ENCODE measurements at regions not wholly inside any gene's neighbourhood (a gene's known extent, or its start where the extent isn't known, plus 50 kb on each side); places are given as distances from the start of the nearest gene placed in this dataset.

- no peak overlapping the region for H3K4me2 ChIP-seq (ENCODE audit: low read length)
- no peaks in the 10 kb centered on the region for H3K36me3 ChIP-seq (ENCODE audit: insufficient read depth, low read length)
- no peak overlapping the region for H3K4me3 ChIP-seq (ENCODE audit: low read length)
- no peaks in the 10 kb centered on the region for H3K27me3 ChIP-seq (ENCODE audit: insufficient read depth, low read depth, low read length)
- no peak overlapping the region for H3K27ac ChIP-seq (ENCODE audit: low read length)
- H3K9me3 ChIP-seq (ENCODE audit: low read length) = no peaks in the 10 kb centered on the region
- H2AFZ ChIP-seq (ENCODE audit: low read depth, low read length) = no peak overlapping the region
- TF ChIP-seq MXI1 (conservative IDR thresholded peaks at IDR 0.05; ENCODE audit: poor library complexity, severe bottlenecking) = no peak
- no peak for TF ChIP-seq EZH2 (IDR thresholded peaks at IDR 0.05; ENCODE audit: borderline replicate concordance, insufficient read depth, low read length, poor library complexity, severe bottlenecking)
- no peak for TF ChIP-seq REST (IDR thresholded peaks at IDR 0.05; ENCODE audit: borderline replicate concordance)
- no peak for TF ChIP-seq RAD21 (conservative IDR thresholded peaks at IDR 0.05)
- no peak for TF ChIP-seq EP300 (conservative IDR thresholded peaks at IDR 0.05; ENCODE audit: poor library complexity, severe bottlenecking)
- TF ChIP-seq SMC3 (conservative IDR thresholded peaks at IDR 0.05; ENCODE audit: poor library complexity) = no peak
- TF ChIP-seq CTCF (IDR thresholded peaks at IDR 0.05; ENCODE audit: poor library complexity, severe bottlenecking) = no peak
- TF ChIP-seq POLR2AphosphoS5 (IDR thresholded peaks at IDR 0.05) = no peak
- H3F3A ChIP-seq (ENCODE audit: insufficient read depth, low read length, poor library complexity, severe bottlenecking) = no peaks in the 10 kb centered on the region
- no peaks in the 10 kb centered on the region for H3K9me2 ChIP-seq (ENCODE audit: insufficient read depth, low read length)
- H4K20me1 ChIP-seq (ENCODE audit: insufficient read depth) = no peaks in the 10 kb centered on the region
- H3K9ac ChIP-seq (ENCODE audit: low read length) = no peak overlapping the region
- no peaks in the 10 kb centered on the region for H3K79me2 ChIP-seq (replicated peaks; ENCODE audit: insufficient read depth, low read length)
Observed at GRCh38 chr7:3191548-3191947, 109.5 kb upstream of the SDK1 start.

- no peaks in the 10 kb centered on the region for H3F3A ChIP-seq (ENCODE audit: insufficient read depth, low read length, poor library complexity, severe bottlenecking)
- H3K9me3 ChIP-seq (ENCODE audit: low read length) = no peaks in the 10 kb centered on the region
- H3K4me2 ChIP-seq (ENCODE audit: low read length) = no peak overlapping the region
- no peaks in the 10 kb centered on the region for H3K9me2 ChIP-seq (ENCODE audit: insufficient read depth, low read length)
- no peak overlapping the region for H3K27ac ChIP-seq (ENCODE audit: low read length)
- TF ChIP-seq TAF1 (IDR thresholded peaks at IDR 0.05; ENCODE audit: low read depth) (no peak), POLR2AphosphoS5 (IDR thresholded peaks at IDR 0.05) (no peak), EP300 (conservative IDR thresholded peaks at IDR 0.05; ENCODE audit: poor library complexity, severe bottlenecking) (no peak), CTCF (IDR thresholded peaks at IDR 0.05; ENCODE audit: poor library complexity, severe bottlenecking) (no peak), EZH2 (IDR thresholded peaks at IDR 0.05; ENCODE audit: borderline replicate concordance, insufficient read depth, low read length, poor library complexity, severe bottlenecking) (no peak), SMC3 (conservative IDR thresholded peaks at IDR 0.05; ENCODE audit: poor library complexity) (no peak), MXI1 (conservative IDR thresholded peaks at IDR 0.05; ENCODE audit: poor library complexity, severe bottlenecking) (no peak), REST (IDR thresholded peaks at IDR 0.05; ENCODE audit: borderline replicate concordance) (no peak), RAD21 (conservative IDR thresholded peaks at IDR 0.05) (no peak)
- no peak overlapping the region for H2AFZ ChIP-seq (ENCODE audit: low read depth, low read length)
- H3K4me3 ChIP-seq (ENCODE audit: low read length) = no peak overlapping the region
- H4K20me1 ChIP-seq (ENCODE audit: insufficient read depth) = no peaks in the 10 kb centered on the region
- no peak overlapping the region for H3K9ac ChIP-seq (ENCODE audit: low read length)
- no peaks in the 10 kb centered on the region for H3K27me3 ChIP-seq (ENCODE audit: insufficient read depth, low read depth, low read length)
- H3K79me2 ChIP-seq (replicated peaks; ENCODE audit: insufficient read depth, low read length) = no peaks in the 10 kb centered on the region
- H3K36me3 ChIP-seq (ENCODE audit: insufficient read depth, low read length) = no peaks in the 10 kb centered on the region
Observed at GRCh38 chr7:3192669-3193068, 108.4 kb upstream of the SDK1 start.

All from neural cell (in vitro differentiated cells).